Trophoblast cell (in vitro differentiated cells and primary cell): ENCODE measurements at regions not wholly inside any gene's neighbourhood (a gene's known extent, or its start where the extent isn't known, plus 50 kb on each side); places are given as distances from the start of the nearest gene placed in this dataset.
"Not testable (repeated sequence)": the region's sequence is repeated elsewhere in the genome, so short reads cannot be mapped to it uniquely, and the experiment has no call there.

Source experiments
- DNase-seq, 2 donors: peaks; one replicate each; pipeline ENCODE4 v3.0.0-alpha.2; 2016
- H2AFZ ChIP-seq: 2 replicates; pipeline ENCODE4 v1.6.1; 2013; ENCODE audit warnings: low read length, moderate library complexity, mild to moderate bottlenecking; ENCODE audit not compliant: insufficient read depth, poor library complexity
- H2AK5ac ChIP-seq: 2 replicates; pipeline ENCODE4 v1.6.1; 2013; ENCODE audit warnings: mild to moderate bottlenecking, low read length
- H2BK120ac ChIP-seq: 2 replicates; pipeline ENCODE4 v1.6.1; 2013; ENCODE audit warnings: low read length, mild to moderate bottlenecking, moderate library complexity; ENCODE audit not compliant: insufficient read depth, poor library complexity
- H2BK12ac ChIP-seq: 2 replicates; pipeline ENCODE4 v1.6.1; 2013; ENCODE audit warnings: mild to moderate bottlenecking, low read length, moderate library complexity
- H2BK5ac ChIP-seq: 2 replicates; pipeline ENCODE4 v1.6.1; 2013; ENCODE audit warnings: low read length, low read depth, moderate library complexity, mild to moderate bottlenecking; ENCODE audit not compliant: poor library complexity
- H3K14ac ChIP-seq: 2 replicates; pipeline ENCODE4 v1.6.1; 2013; ENCODE audit warnings: mild to moderate bottlenecking, low read length
- H3K18ac ChIP-seq: 2 replicates; pipeline ENCODE4 v1.6.1; 2013; ENCODE audit warnings: mild to moderate bottlenecking, low read length
- H3K23ac ChIP-seq: 2 replicates; pipeline ENCODE4 v1.6.1; 2013; ENCODE audit warnings: low read length
- H3K27ac ChIP-seq: 2 replicates; pipeline ENCODE4 v1.5.1; 2013; ENCODE audit warnings: low read depth, mild to moderate bottlenecking, inconsistent platforms, low read length, moderate library complexity
- H3K27me3 ChIP-seq: 2 replicates; pipeline ENCODE4 v1.6.1; 2013; ENCODE audit warnings: inconsistent platforms, mild to moderate bottlenecking, low read length, moderate library complexity; ENCODE audit not compliant: insufficient read depth
- H3K36me3 ChIP-seq, 2 experiments: 1 replicate in 1 of 2; 2 replicates in 1 of 2; pipeline ENCODE4 v1.6.1; 2013; ENCODE audit warnings: low read length in 2 of 2, mild to moderate bottlenecking in 2 of 2, moderate library complexity in 1 of 2; ENCODE audit not compliant: insufficient read depth in 2 of 2, control insufficient read depth in 1 of 2
- H3K4ac ChIP-seq: 2 replicates; pipeline ENCODE4 v1.6.1; 2013; ENCODE audit warnings: low read depth, mild to moderate bottlenecking, low read length, moderate library complexity
- H3K4me1 ChIP-seq, 2 experiments: 1 replicate in 1 of 2; 2 replicates in 1 of 2; pipeline ENCODE4 v1.6.1; 2013; ENCODE audit warnings: low read length in 2 of 2, mild to moderate bottlenecking in 2 of 2, moderate library complexity in 1 of 2; ENCODE audit not compliant: insufficient read depth in 2 of 2, control insufficient read depth in 1 of 2
- H3K4me2 ChIP-seq: 2 replicates; pipeline ENCODE4 v1.6.1; 2013; ENCODE audit warnings: inconsistent platforms, mild to moderate bottlenecking, low read length, moderate library complexity
- H3K4me3 ChIP-seq: 2 replicates; pipeline ENCODE4 v1.5.1; 2013; ENCODE audit warnings: mild to moderate bottlenecking, low read depth, low read length, inconsistent platforms
- H3K79me1 ChIP-seq: one replicate; pipeline ENCODE4 v1.6.1; 2013; ENCODE audit warnings: low read length
- H3K79me2 ChIP-seq: 2 replicates; pipeline ENCODE4 v1.6.1; 2013; ENCODE audit warnings: low read length, mild to moderate bottlenecking; ENCODE audit not compliant: control insufficient read depth, insufficient read depth, poor library complexity
- H3K9ac ChIP-seq: 2 replicates; pipeline ENCODE4 v1.6.1; 2013; ENCODE audit warnings: mild to moderate bottlenecking, low read length
- H3K9me3 ChIP-seq: 2 replicates; pipeline ENCODE4 v1.6.1; 2013; ENCODE audit warnings: low read depth, mild to moderate bottlenecking, control low read depth, inconsistent platforms, low read length; ENCODE audit not compliant: insufficient read depth
- H4K12ac ChIP-seq: 2 replicates; pipeline ENCODE4 v1.6.1; 2013; ENCODE audit warnings: low read depth, mild to moderate bottlenecking, low read length, moderate library complexity
- H4K8ac ChIP-seq: 2 replicates; pipeline ENCODE4 v1.6.1; 2013; ENCODE audit warnings: low read depth, mild to moderate bottlenecking, low read length, moderate library complexity
- H4K91ac ChIP-seq: one replicate; pipeline ENCODE4 v1.6.1; 2013; ENCODE audit warnings: low read depth, mild to moderate bottlenecking, low read length, moderate library complexity
- WGBS: extraction: QIAGEN DNeasy Blood & Tissue Kit; methylation state at CpG from one replicate; pipeline ENCODE4 v1.1.7; 2013; ENCODE audit warnings: missing lambda C conversion rate; ENCODE audit not compliant: insufficient read length, insufficient coverage; ENCODE audit errors: extremely low coverage; 5-methylcytosine and 5-hydroxymethylcytosine counted together

DNA sequence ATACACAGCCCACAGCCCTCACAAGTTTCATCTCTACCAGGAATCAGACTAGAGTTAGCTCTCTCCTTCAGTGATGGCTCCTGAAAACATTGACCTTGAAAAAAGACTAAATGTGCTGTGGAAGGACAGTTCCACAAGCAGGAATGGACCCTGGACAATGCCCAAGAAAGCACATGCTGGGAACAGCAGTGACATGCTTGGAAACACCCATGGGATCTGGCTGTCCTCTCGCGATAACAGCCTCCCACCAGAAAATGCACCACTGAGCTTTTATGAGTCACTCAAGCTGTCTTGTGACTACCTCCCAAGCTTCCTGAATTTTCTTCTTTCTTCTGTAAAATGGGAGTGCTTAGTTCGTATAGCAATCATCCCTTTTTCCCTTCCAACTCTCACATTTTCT is 269.2 kb downstream of the LRATD1 start:
- no peak overlapping the region for H3K23ac ChIP-seq
- H2AFZ ChIP-seq: no peak overlapping the region
- no peaks in the 10 kb centered on the region for H3K4me1 ChIP-seq
- H3K9ac ChIP-seq: no peak overlapping the region
- no peak overlapping the region for H4K8ac ChIP-seq
- H2AK5ac ChIP-seq: no peak overlapping the region
- H3K27me3 ChIP-seq: no peaks in the 10 kb centered on the region
- H3K36me3 ChIP-seq: no peaks in the 10 kb centered on the region
- no peak overlapping the region for H2BK120ac ChIP-seq
- no peak overlapping the region for H3K14ac ChIP-seq
- H3K4ac ChIP-seq: no peak overlapping the region
- no CpG with 5 or more reads among the region's 3 CpGs for WGBS
- no peak overlapping the region for H3K4me2 ChIP-seq
- no peak overlapping the region for H4K12ac ChIP-seq
- H4K91ac ChIP-seq: no peak overlapping the region
- no peak overlapping the region for H3K18ac ChIP-seq
- no peak overlapping the region for H3K4me3 ChIP-seq
- no peaks in the 10 kb centered on the region for H3K79me1 ChIP-seq
- H3K27ac ChIP-seq: no peak overlapping the region
- H3K9me3 ChIP-seq: no peaks in the 10 kb centered on the region
- no peaks in the 10 kb centered on the region for H3K79me2 ChIP-seq
- H2BK5ac ChIP-seq: no peak overlapping the region
- DNase-seq: no peak
- H2BK12ac ChIP-seq: no peak overlapping the region

DNA sequence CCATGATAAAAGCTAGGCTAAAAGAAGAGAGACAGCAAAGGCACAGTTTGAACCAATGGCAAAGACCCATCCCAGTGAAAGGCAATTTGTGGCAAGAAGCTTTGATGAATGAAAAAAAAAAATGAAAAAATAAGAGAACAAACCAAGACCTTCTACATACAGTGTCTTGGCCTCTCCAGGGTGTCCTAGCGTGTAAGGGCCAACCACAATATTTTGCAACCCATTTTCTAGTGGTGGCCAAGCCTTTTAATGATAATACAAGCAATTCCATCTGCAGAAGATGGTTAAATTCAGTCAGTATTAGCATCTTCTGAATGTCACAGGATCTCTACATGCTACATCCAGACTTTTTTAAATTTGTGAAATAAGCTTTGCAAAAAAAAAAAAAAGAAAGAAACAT is 270.4 kb downstream of the LRATD1 start:
- no peak overlapping the region for H4K91ac ChIP-seq
- no peak overlapping the region for H2AK5ac ChIP-seq
- no peaks in the 10 kb centered on the region for H3K4me1 ChIP-seq
- H2BK12ac ChIP-seq: no peak overlapping the region
- H3K9ac ChIP-seq: no peak overlapping the region
- no peaks in the 10 kb centered on the region for H3K27me3 ChIP-seq
- no peak overlapping the region for H3K4ac ChIP-seq
- WGBS: no CpG with 5 or more reads among the region's 1 CpG
- no peak overlapping the region for H3K14ac ChIP-seq
- no peak overlapping the region for H2AFZ ChIP-seq
- H3K36me3 ChIP-seq: no peaks in the 10 kb centered on the region
- no peaks in the 10 kb centered on the region for H3K9me3 ChIP-seq
- no peak overlapping the region for H3K4me2 ChIP-seq
- H3K4me3 ChIP-seq: no peak overlapping the region
- H3K27ac ChIP-seq: no peak overlapping the region
- H3K79me1 ChIP-seq: no peaks in the 10 kb centered on the region
- DNase-seq: no peak
- no peak overlapping the region for H3K18ac ChIP-seq
- H4K8ac ChIP-seq: no peak overlapping the region
- no peak overlapping the region for H2BK5ac ChIP-seq
- H3K79me2 ChIP-seq: no peaks in the 10 kb centered on the region
- H2BK120ac ChIP-seq: no peak overlapping the region
- H4K12ac ChIP-seq: no peak overlapping the region
- H3K23ac ChIP-seq: no peak overlapping the region

DNA sequence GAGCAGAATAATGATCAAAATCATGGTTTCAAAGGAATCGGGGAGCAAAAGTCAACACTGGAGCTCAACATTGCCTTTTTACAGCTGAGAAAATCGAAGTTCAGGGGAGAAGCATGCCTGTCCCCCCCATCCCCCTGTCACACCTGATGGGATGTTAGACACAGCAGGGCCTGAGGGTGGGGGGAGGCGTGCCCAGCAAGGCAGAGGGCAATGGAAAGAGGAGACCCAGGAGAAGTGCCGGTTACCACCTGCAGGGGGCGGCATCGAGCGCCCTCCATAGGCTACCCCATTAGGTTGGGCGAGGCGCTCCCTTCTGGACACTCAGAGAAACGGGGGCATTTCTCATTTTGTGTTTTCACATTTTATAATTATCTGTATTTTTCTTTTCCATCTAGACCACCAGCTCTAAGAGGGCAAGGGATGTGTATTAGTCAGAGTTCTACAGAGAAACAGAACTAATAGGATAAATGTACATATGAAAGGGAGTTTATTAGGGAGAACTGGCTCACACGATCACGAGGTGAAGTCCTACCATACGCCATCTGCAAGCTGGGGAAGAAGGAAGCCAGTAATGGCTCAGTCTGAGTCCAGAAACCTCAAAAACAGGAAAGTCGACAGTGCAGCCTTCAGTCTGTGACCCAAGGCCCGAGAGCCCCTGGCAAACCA is 271.3 kb downstream of the LRATD1 start:
- no peak overlapping the region for H2AFZ ChIP-seq
- H3K14ac ChIP-seq: no peak overlapping the region
- H3K4ac ChIP-seq: no peak overlapping the region
- H3K79me1 ChIP-seq: no peaks in the 10 kb centered on the region
- no peak overlapping the region for H3K23ac ChIP-seq
- H3K36me3 ChIP-seq: no peaks in the 10 kb centered on the region
- H3K27ac ChIP-seq: no peak overlapping the region
- no peak overlapping the region for H3K18ac ChIP-seq
- H3K4me3 ChIP-seq: no peak overlapping the region
- no peak overlapping the region for H4K8ac ChIP-seq
- H3K4me1 ChIP-seq: no peaks in the 10 kb centered on the region
- H3K27me3 ChIP-seq: no peaks in the 10 kb centered on the region
- H3K9ac ChIP-seq: no peak overlapping the region
- no peak overlapping the region for H3K4me2 ChIP-seq
- H3K9me3 ChIP-seq: no peaks in the 10 kb centered on the region
- H2BK5ac ChIP-seq: no peak overlapping the region
- DNase-seq: peak; percentile 27 to 54
- no peak overlapping the region for H2BK12ac ChIP-seq
- no peak overlapping the region for H4K91ac ChIP-seq
- WGBS: no CpG with 5 or more reads among the region's 15 CpGs
- H4K12ac ChIP-seq: no peak overlapping the region
- H3K79me2 ChIP-seq: no peaks in the 10 kb centered on the region
- H2AK5ac ChIP-seq: no peak overlapping the region
- no peak overlapping the region for H2BK120ac ChIP-seq

DNA sequence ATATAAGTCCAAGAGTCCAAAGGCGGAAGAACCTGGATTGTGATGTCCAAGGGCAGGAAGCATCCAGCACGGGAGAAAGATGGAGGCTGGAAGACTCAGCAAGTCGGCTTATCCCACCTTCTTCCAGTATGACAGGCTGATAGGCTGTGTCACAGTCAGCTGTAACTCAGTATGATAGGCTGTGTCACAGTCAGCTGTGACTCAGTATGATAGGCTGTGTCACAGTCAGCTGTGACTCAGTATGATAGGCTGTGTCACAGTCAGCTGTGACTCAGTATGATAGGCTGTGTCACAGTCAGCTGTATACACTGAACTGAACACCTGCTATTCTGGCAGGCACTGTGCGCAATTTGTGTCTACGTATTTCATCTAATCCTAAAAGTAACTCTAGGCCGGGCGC is 271.9 kb downstream of the LRATD1 start:
- H3K9me3 ChIP-seq: not testable (repeated sequence)
- no CpG with 5 or more reads among the region's 7 CpGs for WGBS

More for the DNA sequence above, 271.9 kb downstream of the LRATD1 start:
- H2AFZ ChIP-seq, H3K9ac ChIP-seq, H3K18ac ChIP-seq, H2BK5ac ChIP-seq, H4K91ac ChIP-seq, H2AK5ac ChIP-seq, H4K12ac ChIP-seq, H3K14ac ChIP-seq, H3K27me3 ChIP-seq, H4K8ac ChIP-seq, H2BK12ac ChIP-seq, H3K79me2 ChIP-seq, H3K27ac ChIP-seq, H3K23ac ChIP-seq, H3K36me3 ChIP-seq, H3K4me2 ChIP-seq, H2BK120ac ChIP-seq, H3K4ac ChIP-seq, H3K4me3 ChIP-seq, H3K4me1 ChIP-seq, H3K79me1 ChIP-seq: not testable (repeated sequence)
- peak in 1 of 2 donors; percentile 61 for DNase-seq
